ENCODE measurements at regions not wholly inside any gene's neighbourhood (a gene's known extent, or its start where the extent isn't known, plus 50 kb on each side); places are given as distances from the start of the nearest gene placed in this dataset.

GRCh38 chr1:209391792-209392191 is 191.7 kb upstream of the CAMK1G start:
- no peak for DNase-seq (ENCODE audit: low read depth, low spot score)

- DNase-seq (ENCODE audit: low read depth, low spot score), result no peak
Measured at GRCh38 chr1:209395169-209395568, 188.3 kb upstream of the CAMK1G start.

- DNase-seq (ENCODE audit: low read depth, low spot score), result no peak
Measured at GRCh38 chr1:209397371-209397770, 186.1 kb upstream of the CAMK1G start.

- no peak for DNase-seq (ENCODE audit: low read depth, low spot score)
Measured at GRCh38 chr1:209397910-209398309, 185.6 kb upstream of the CAMK1G start.

GRCh38 chr1:209398313-209398991 is 185.1 kb upstream of the CAMK1G start:
- peak; percentile 56 for DNase-seq (ENCODE audit: low read depth, low spot score)

- DNase-seq (ENCODE audit: low read depth, low spot score), result no peak
Measured at GRCh38 chr1:209399800-209400199, 183.7 kb upstream of the CAMK1G start.

- no peak for DNase-seq (ENCODE audit: low read depth, low spot score)
Measured at GRCh38 chr1:209400351-209401220, 182.9 kb upstream of the CAMK1G start.

- DNase-seq (ENCODE audit: low read depth, low spot score), result no peak
Measured at GRCh38 chr1:209402697-209403096, 180.8 kb upstream of the CAMK1G start.

- no peak for DNase-seq (ENCODE audit: low read depth, low spot score)
Measured at GRCh38 chr1:209403921-209404320, 179.6 kb upstream of the CAMK1G start.

- DNase-seq (ENCODE audit: low read depth, low spot score), result no peak
Measured at GRCh38 chr1:209404577-209404976, 178.9 kb upstream of the CAMK1G start.

- no peak for DNase-seq (ENCODE audit: low read depth, low spot score)
Measured at GRCh38 chr1:209405183-209405814, 178.2 kb upstream of the CAMK1G start.

- DNase-seq (ENCODE audit: low read depth, low spot score), result no peak
Measured at GRCh38 chr1:209406168-209406567, 177.3 kb upstream of the CAMK1G start.

- DNase-seq (ENCODE audit: low read depth, low spot score), result no peak
Measured at GRCh38 chr1:209406595-209406994, 176.9 kb upstream of the CAMK1G start.

GRCh38 chr1:209409780-209410179 is 173.7 kb upstream of the CAMK1G start:
- DNase-seq (ENCODE audit: low read depth, low spot score), result no peak

- no peak for DNase-seq (ENCODE audit: low read depth, low spot score)
Measured at GRCh38 chr1:209411491-209411929, 172.0 kb upstream of the CAMK1G start.

GRCh38 chr1:209412036-209412435 is 171.5 kb upstream of the CAMK1G start:
- no peak for DNase-seq (ENCODE audit: low read depth, low spot score)

- DNase-seq (ENCODE audit: low read depth, low spot score), result no peak
Measured at GRCh38 chr1:209412566-209412965, 170.9 kb upstream of the CAMK1G start.

GRCh38 chr1:209413062-209413461 is 170.5 kb upstream of the CAMK1G start:
- DNase-seq (ENCODE audit: low read depth, low spot score), result no peak

GRCh38 chr1:209414803-209415329 is 168.6 kb upstream of the CAMK1G start:
- DNase-seq (ENCODE audit: low read depth, low spot score), result peak; percentile 70

- no peak for DNase-seq (ENCODE audit: low read depth, low spot score)
Measured at GRCh38 chr1:209416039-209416438, 167.5 kb upstream of the CAMK1G start.

- DNase-seq (ENCODE audit: low read depth, low spot score), result no peak
Measured at GRCh38 chr1:209416716-209417115, 166.8 kb upstream of the CAMK1G start.

GRCh38 chr1:209417761-209418160 is 165.8 kb upstream of the CAMK1G start:
- DNase-seq (ENCODE audit: low read depth, low spot score), result no peak

Data from iPS DF 19.7 (cell line).